Endothelial cell of umbilical vein (primary cell): ENCODE measurements at regions not wholly inside any gene's neighbourhood (a gene's known extent, or its start where the extent isn't known, plus 50 kb on each side); places are given as distances from the start of the nearest gene placed in this dataset.

Source experiments
- BruUV-seq: library from RNA; stranded (reverse); fragments of 400-500 nt; replicated peaks from 2 replicates; lab custom pipeline; 2021; lab: Mats Ljungman, UMichigan
- CTCF ChIA-PET: fragments of 300-600, 350-600 bp; sonication (Branson Sonifier 250); formaldehyde crosslinking; loops from one replicate; lab custom pipeline; 2021; ENCODE audit warnings: antibody characterized with exemption, inconsistent platforms; lab: Charles Lee
- POLR2A ChIA-PET: fragments of 300-600, 350-600 bp; sonication (Branson Sonifier 250); formaldehyde crosslinking; loops from one replicate; lab custom pipeline; 2021; ENCODE audit warnings: antibody characterized with exemption, inconsistent platforms; lab: Charles Lee
- DNase-seq: peaks from one replicate; pipeline ENCODE4 v3.0.0-alpha.2; 2011; ENCODE audit warnings: low read depth, low spot score
- FAIRE-seq: peaks from 2 replicates; lab custom pipeline; 2011; peaks lifted over from hg19 to GRCh38; lab: Jason Lieb, UNC
- H2AFZ ChIP-seq: 2 replicates; pipeline ENCODE4 v1.6.0; 2012; ENCODE audit warnings: low read depth, low read length, control low read depth, inconsistent platforms
- H3K27ac ChIP-seq: 2 replicates; pipeline ENCODE4 v1.5.1; 2011; ENCODE audit warnings: low read depth, mild to moderate bottlenecking, control low read depth, low read length, moderate library complexity; ENCODE audit not compliant: insufficient read depth
- H3K27me3 ChIP-seq, 2 experiments: 2 replicates each; pipeline versions ENCODE4 v1.6.0 to v1.6.1; 2011; ENCODE audit warnings: low read length in 2 of 2, mixed read lengths in 1 of 2; ENCODE audit not compliant: control insufficient read depth in 2 of 2, insufficient read depth in 2 of 2
- H3K36me3 ChIP-seq, 2 experiments: 2 replicates in 1 of 2; 3 replicates in 1 of 2; pipeline ENCODE4 v1.5.1; 2011; ENCODE audit warnings: low read length in 2 of 2, mild to moderate bottlenecking in 1 of 2, moderate library complexity in 1 of 2; ENCODE audit not compliant: control insufficient read depth in 2 of 2, insufficient read depth in 2 of 2; ENCODE audit errors: extremely low read depth in 1 of 2
- H3K4me1 ChIP-seq: 3 replicates; pipeline ENCODE4 v1.5.1; 2011; ENCODE audit warnings: mild to moderate bottlenecking, low read length; ENCODE audit not compliant: control insufficient read depth, insufficient read depth; ENCODE audit errors: extremely low read depth
- H3K4me2 ChIP-seq: 2 replicates; pipeline ENCODE4 v1.6.1; 2011; ENCODE audit warnings: low read length, control low read depth, mixed read lengths; ENCODE audit not compliant: insufficient read depth
- H3K4me3 ChIP-seq, 3 experiments: fragments of 200-600 bp in 1 of 3; sonication (generic), shearing (Covaris generic) in 1 of 3; replicated peaks in 1 of 3; 2 replicates each; pipeline ENCODE4 v1.5.1; 2011 to 2016; ENCODE audit warnings: control low read depth in 3 of 3, low read length in 3 of 3, mild to moderate bottlenecking in 2 of 3, inconsistent platforms in 1 of 3, low read depth in 1 of 3, moderate library complexity in 1 of 3; ENCODE audit not compliant: insufficient read depth in 1 of 3
- H3K79me2 ChIP-seq: 2 replicates; pipeline ENCODE4 v1.6.0; 2012; ENCODE audit warnings: low read length, inconsistent platforms; ENCODE audit not compliant: control insufficient read depth, insufficient read depth
- H3K9ac ChIP-seq: replicated peaks from 2 replicates; pipeline ENCODE3; 2011; ENCODE audit warnings: low read length, control low read depth; ENCODE audit not compliant: insufficient read depth; ENCODE audit errors: extremely low read depth
- H3K9me1 ChIP-seq: replicated peaks from 3 replicates; pipeline ENCODE4 v1.6.0; 2011; ENCODE audit warnings: mild to moderate bottlenecking, low read length; ENCODE audit not compliant: control insufficient read depth, insufficient read depth; ENCODE audit errors: extremely low read depth
- H3K9me3 ChIP-seq: replicated peaks from 2 replicates; pipeline ENCODE4 v1.5.1; 2012; ENCODE audit warnings: low read length, inconsistent platforms; ENCODE audit not compliant: control insufficient read depth, insufficient read depth
- H4K20me1 ChIP-seq: replicated peaks from 2 replicates; pipeline ENCODE3; 2011; ENCODE audit warnings: mild to moderate bottlenecking, low read length; ENCODE audit not compliant: control insufficient read depth, insufficient read depth; ENCODE audit errors: extremely low read depth
- EZH2 ChIP-seq: IDR thresholded peaks from 2 replicates; pipeline ENCODE4 v1.6.1; 2012; ENCODE audit warnings: borderline replicate concordance, low read depth, mild to moderate bottlenecking, moderate library complexity, low read length, inconsistent platforms; ENCODE audit not compliant: severe bottlenecking
- FOS ChIP-seq: IDR thresholded peaks from 2 replicates; pipeline ENCODE4 v1.6.1; 2011; ENCODE audit warnings: mild to moderate bottlenecking, low read length, moderate library complexity, borderline replicate concordance; ENCODE audit not compliant: insufficient read depth
- GATA2 ChIP-seq: IDR thresholded peaks from 2 replicates; pipeline ENCODE4 v1.7.0; 2011; ENCODE audit warnings: low read depth, mild to moderate bottlenecking, moderate library complexity, mixed read lengths, low read length; ENCODE audit not compliant: insufficient read length, insufficient read depth
- JUN ChIP-seq: IDR thresholded peaks from 2 replicates; pipeline ENCODE4 v1.6.1; 2011; ENCODE audit warnings: borderline replicate concordance, low read depth; ENCODE audit not compliant: insufficient read length, insufficient read depth
- MYC ChIP-seq: IDR thresholded peaks from one replicate; pipeline ENCODE4 v1.6.1; 2011; ENCODE audit warnings: mild to moderate bottlenecking, low read depth, low read length
- POLR2A ChIP-seq: IDR thresholded peaks from 2 replicates; pipeline ENCODE4 v1.6.1; 2012; ENCODE audit warnings: low read depth, mild to moderate bottlenecking, control low read depth, low read length
- POLR2AphosphoS5 ChIP-seq: IDR thresholded peaks from 2 replicates; pipeline ENCODE4 v1.6.1; 2012; ENCODE audit warnings: low read depth, mild to moderate bottlenecking, control low read depth, low read length, moderate library complexity; ENCODE audit not compliant: insufficient read depth
- dilution Hi-C: fragments of 300-500 bp; cut with MboI; formaldehyde crosslinking; loops from one replicate; pipeline ENCODE4 v1.15.0; 2019; ENCODE audit warnings: low sequenced_read_pairs; ENCODE audit not compliant: extremely low pct_ligation_motif_present
- intact Hi-C: fragments of 100-400 bp; cut with micrococcal nuclease; formaldehyde crosslinking; loops from one replicate; pipeline ENCODE4 v1.10.0; 2022
- TF ChIP-seq, protein P1 (sequence below), 2 donors: IDR thresholded peaks; 1 replicate in 1 of 2; 2 replicates in 1 of 2; pipeline ENCODE4 v1.5.1; 2011; ENCODE audit warnings: low read length in 2 of 2, mild to moderate bottlenecking in 2 of 2, moderate library complexity in 2 of 2, control low read depth in 1 of 2, inconsistent platforms in 1 of 2, low read depth in 1 of 2; ENCODE audit not compliant: insufficient read depth in 1 of 2; ENCODE audit errors: extremely low read depth in 1 of 2
- TF ChIP-seq, protein P2 (sequence below): IDR thresholded peaks from 2 replicates; pipeline ENCODE4 v1.6.1; 2011; ENCODE audit not compliant: insufficient read depth, insufficient read length

GRCh38 chr7:73974948-73975926, 52.7 kb upstream of the ELN start:
- H4K20me1 ChIP-seq = no peaks in the 10 kb centered on the region
- no peaks in the 10 kb centered on the region for H3K36me3 ChIP-seq
- H3K4me1 ChIP-seq = no peaks in the 10 kb centered on the region
- POLR2A ChIA-PET = no interaction called here
- no peaks in the 10 kb centered on the region for H3K9me3 ChIP-seq
- FAIRE-seq (no peak), DNase-seq (no peak)
- intact Hi-C loops = no loop called here
- H2AFZ ChIP-seq = no peak overlapping the region
- no peaks in the 10 kb centered on the region for H3K9me1 ChIP-seq
- no peaks in the 10 kb centered on the region for H3K27me3 ChIP-seq
- H3K9ac ChIP-seq = no peak overlapping the region
- dilution Hi-C loops = no loop called here
- CTCF ChIA-PET = interaction anchor here (4.5 kb wide), 1 partner anchor 52 kb away, joined by 18 read pairs; the partner anchor contains the start of gene ELN
- H3K79me2 ChIP-seq = no peaks in the 10 kb centered on the region
- H3K4me2 ChIP-seq = no peak overlapping the region
- no peak overlapping the region for H3K4me3 ChIP-seq
- no TSS peak for BruUV-seq
- no peak overlapping the region for H3K27ac ChIP-seq
- TF ChIP-seq JUN = no peak
- TF ChIP-seq, protein P1, sequence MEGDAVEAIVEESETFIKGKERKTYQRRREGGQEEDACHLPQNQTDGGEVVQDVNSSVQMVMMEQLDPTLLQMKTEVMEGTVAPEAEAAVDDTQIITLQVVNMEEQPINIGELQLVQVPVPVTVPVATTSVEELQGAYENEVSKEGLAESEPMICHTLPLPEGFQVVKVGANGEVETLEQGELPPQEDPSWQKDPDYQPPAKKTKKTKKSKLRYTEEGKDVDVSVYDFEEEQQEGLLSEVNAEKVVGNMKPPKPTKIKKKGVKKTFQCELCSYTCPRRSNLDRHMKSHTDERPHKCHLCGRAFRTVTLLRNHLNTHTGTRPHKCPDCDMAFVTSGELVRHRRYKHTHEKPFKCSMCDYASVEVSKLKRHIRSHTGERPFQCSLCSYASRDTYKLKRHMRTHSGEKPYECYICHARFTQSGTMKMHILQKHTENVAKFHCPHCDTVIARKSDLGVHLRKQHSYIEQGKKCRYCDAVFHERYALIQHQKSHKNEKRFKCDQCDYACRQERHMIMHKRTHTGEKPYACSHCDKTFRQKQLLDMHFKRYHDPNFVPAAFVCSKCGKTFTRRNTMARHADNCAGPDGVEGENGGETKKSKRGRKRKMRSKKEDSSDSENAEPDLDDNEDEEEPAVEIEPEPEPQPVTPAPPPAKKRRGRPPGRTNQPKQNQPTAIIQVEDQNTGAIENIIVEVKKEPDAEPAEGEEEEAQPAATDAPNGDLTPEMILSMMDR (IDR thresholded peaks at IDR 0.05; ENCODE audit: extremely low read depth in 1 of 2, insufficient read depth in 1 of 2, low read depth in 1 of 2, low read length in 2 of 2) = no peak
- TF ChIP-seq POLR2AphosphoS5 = no peak
- no peak for TF ChIP-seq EZH2
- no peak for TF ChIP-seq FOS
- no peak for TF ChIP-seq GATA2
- TF ChIP-seq POLR2A = no peak
- no peak for TF ChIP-seq MYC
- TF ChIP-seq, protein P2, sequence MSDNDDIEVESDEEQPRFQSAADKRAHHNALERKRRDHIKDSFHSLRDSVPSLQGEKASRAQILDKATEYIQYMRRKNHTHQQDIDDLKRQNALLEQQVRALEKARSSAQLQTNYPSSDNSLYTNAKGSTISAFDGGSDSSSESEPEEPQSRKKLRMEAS = no peak
